ENCODE measurements at regions not wholly inside any gene's neighbourhood (a gene's known extent, or its start where the extent isn't known, plus 50 kb on each side); places are given as distances from the start of the nearest gene placed in this dataset.

DNA sequence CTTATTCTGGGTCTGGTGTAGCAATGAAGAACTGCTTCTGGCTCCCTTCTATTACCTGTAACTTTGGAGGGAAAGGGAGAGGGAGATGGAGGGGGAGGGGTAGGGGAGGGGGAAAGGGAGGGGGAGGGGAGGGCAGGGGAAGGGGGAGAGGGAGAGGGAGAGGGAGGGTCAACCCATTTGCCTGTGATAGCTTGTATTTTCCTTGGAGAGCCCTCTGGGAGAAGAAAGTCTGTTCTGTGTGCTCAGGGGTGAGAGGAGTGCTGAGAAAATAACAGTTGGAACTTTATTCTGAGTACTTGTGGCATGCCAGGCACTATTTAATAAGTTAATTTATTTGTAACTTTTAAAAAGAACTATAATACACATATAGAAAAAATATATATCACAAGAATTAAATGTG is 70.7 kb upstream of the TSPAN2 start:
- TF ChIP-seq EP300 (IDR thresholded peaks at IDR 0.05) (no peak), CTCF (IDR thresholded peaks at IDR 0.05) (no peak), POLR2AphosphoS5 (IDR thresholded peaks at IDR 0.05) (no peak), POLR2A (IDR thresholded peaks at IDR 0.05) (no peak)
